H1 (cell line): ENCODE measurements at regions not wholly inside any gene's neighbourhood (a gene's known extent, or its start where the extent isn't known, plus 50 kb on each side); places are given as distances from the start of the nearest gene placed in this dataset.

ENCODE experiments used
- CTCF ChIA-PET: fragments of 300-600 bp; sonication (Branson Sonifier 250); formaldehyde crosslinking; loops from one replicate; lab custom pipeline; 2021; ENCODE audit not compliant: partially characterized antibody; lab: Charles Lee
- POLR2A ChIA-PET: fragments of 300-600 bp; sonication (Branson Sonifier 250); formaldehyde crosslinking; loops from one replicate; lab custom pipeline; 2021; ENCODE audit warnings: inconsistent platforms; ENCODE audit not compliant: partially characterized antibody; lab: Charles Lee
- DNase-seq, 2 experiments: peaks; one replicate each; pipeline versions ENCODE4 v3.0.0 to v3.0.0-alpha.2; 2010 to 2022; ENCODE audit warnings: low spot score in 2 of 2, low read depth in 1 of 2, mixed read lengths in 1 of 2
- FAIRE-seq: peaks from 2 replicates; lab custom pipeline; 2011; peaks lifted over from hg19 to GRCh38; lab: Jason Lieb, UNC
- H2AFZ ChIP-seq: 2 replicates; pipeline ENCODE4 v1.8.1; 2012; ENCODE audit warnings: low read length, inconsistent platforms
- H2AK5ac ChIP-seq: 2 replicates; pipeline ENCODE4 v1.6.1; 2013; ENCODE audit warnings: low read depth, low read length
- H2BK120ac ChIP-seq: replicated peaks from 2 replicates; pipeline ENCODE3; 2013; ENCODE audit warnings: low read depth, low read length, inconsistent platforms
- H2BK12ac ChIP-seq: 2 replicates; pipeline ENCODE4 v1.6.1; 2013; ENCODE audit warnings: low read depth, low read length
- H2BK15ac ChIP-seq: 2 replicates; pipeline ENCODE4 v1.6.1; 2013; ENCODE audit warnings: low read length
- H2BK20ac ChIP-seq: 2 replicates; pipeline ENCODE4 v1.6.1; 2013; ENCODE audit warnings: low read length
- H2BK5ac ChIP-seq: 2 replicates; pipeline ENCODE4 v1.6.1; 2013; ENCODE audit warnings: low read depth, low read length
- H3K14ac ChIP-seq: 2 replicates; pipeline ENCODE4 v1.6.1; 2013; ENCODE audit warnings: inconsistent platforms; ENCODE audit not compliant: insufficient read length
- H3K18ac ChIP-seq: 2 replicates; pipeline ENCODE4 v1.6.1; 2013; ENCODE audit warnings: low read length; ENCODE audit errors: extremely low read depth
- H3K23ac ChIP-seq: 2 replicates; pipeline ENCODE4 v1.6.1; 2013; ENCODE audit warnings: inconsistent platforms; ENCODE audit not compliant: insufficient read length
- H3K23me2 ChIP-seq: 2 replicates; pipeline ENCODE4 v1.6.1; 2013; ENCODE audit warnings: low read depth, low read length
- H3K27ac ChIP-seq: 2 replicates; pipeline ENCODE4 v1.6.1; 2011; ENCODE audit warnings: low read depth, low read length, inconsistent platforms
- H3K27me3 ChIP-seq, 4 experiments: replicated peaks in 1 of 4; 1 replicate in 1 of 4; 2 replicates in 3 of 4; pipeline versions ENCODE4 v1.6.1 to v1.8.1; 2011 to 2013; ENCODE audit warnings: low read length in 3 of 4, mild to moderate bottlenecking in 3 of 4, inconsistent platforms in 2 of 4, mixed read lengths in 2 of 4, moderate library complexity in 1 of 4; ENCODE audit not compliant: control insufficient read depth in 3 of 4, insufficient read depth in 3 of 4; ENCODE audit errors: extremely low read depth in 1 of 4
- H3K36me3 ChIP-seq, 4 experiments: 2 replicates each; pipeline versions ENCODE4 v1.6.1 to v1.8.1; 2011 to 2013; ENCODE audit warnings: mild to moderate bottlenecking in 4 of 4, low read length in 3 of 4, moderate library complexity in 2 of 4, control low read depth in 1 of 4, inconsistent platforms in 1 of 4; ENCODE audit not compliant: insufficient read depth in 4 of 4, control insufficient read depth in 2 of 4
- H3K4ac ChIP-seq: replicated peaks from 2 replicates; pipeline ENCODE3; 2013; ENCODE audit warnings: low read length, low read depth, mixed read lengths, inconsistent platforms; ENCODE audit not compliant: insufficient read length
- H3K4me1 ChIP-seq, 4 experiments: replicated peaks in 1 of 4; 1 replicate in 1 of 4; 2 replicates in 3 of 4; pipeline versions ENCODE4 v1.6.1 to v1.8.1; 2011 to 2013; ENCODE audit warnings: low read length in 3 of 4, inconsistent platforms in 2 of 4, mixed read lengths in 1 of 4; ENCODE audit not compliant: insufficient read depth in 4 of 4, control insufficient read depth in 3 of 4
- H3K4me2 ChIP-seq, 2 experiments: 2 replicates each; pipeline versions ENCODE4 v1.6.1 to v1.8.1; 2011 to 2013; ENCODE audit warnings: low read depth in 2 of 2, low read length in 2 of 2, control low read depth in 1 of 2, inconsistent platforms in 1 of 2, mild to moderate bottlenecking in 1 of 2; ENCODE audit not compliant: insufficient read depth in 1 of 2
- H3K4me3 ChIP-seq, 4 experiments: fragments of 200-600, 300-600 bp in 1 of 4; sonication (generic), shearing (Covaris generic), sonication (Bioruptor Twin) in 1 of 4; 2 replicates each; pipeline versions ENCODE4 v1.5.1 to v1.8.1; 2011 to 2016; ENCODE audit warnings: low read length in 4 of 4, low read depth in 3 of 4, control low read depth in 2 of 4, inconsistent platforms in 2 of 4, mild to moderate bottlenecking in 2 of 4, mixed read lengths in 1 of 4, moderate library complexity in 1 of 4; ENCODE audit not compliant: insufficient read depth in 2 of 4; ENCODE audit errors: extremely low read depth in 1 of 4
- H3K56ac ChIP-seq: replicated peaks from 2 replicates; pipeline ENCODE3; 2013; ENCODE audit warnings: low read depth, mild to moderate bottlenecking, mixed read lengths, low read length, inconsistent platforms; ENCODE audit not compliant: insufficient read length
- H3K79me1 ChIP-seq: 2 replicates; pipeline ENCODE4 v1.6.1; 2013; ENCODE audit warnings: low read depth, low read length, control low read depth
- H3K79me2 ChIP-seq, 2 experiments: 2 replicates each; pipeline versions ENCODE4 v1.6.1 to v1.8.1; 2012 to 2013; ENCODE audit warnings: low read length in 2 of 2, mild to moderate bottlenecking in 2 of 2, inconsistent platforms in 1 of 2; ENCODE audit not compliant: insufficient read depth in 2 of 2, control insufficient read depth in 1 of 2
- H3K9ac ChIP-seq, 4 experiments: replicated peaks in 1 of 4; 1 replicate in 1 of 4; 2 replicates in 3 of 4; pipeline versions ENCODE4 v1.6.1 to v1.8.1; 2011 to 2013; ENCODE audit warnings: low read depth in 3 of 4, low read length in 3 of 4, control low read depth in 2 of 4, mild to moderate bottlenecking in 2 of 4, moderate library complexity in 2 of 4, inconsistent platforms in 1 of 4; ENCODE audit errors: extremely low read depth in 1 of 4
- H3K9me3 ChIP-seq, 2 experiments: 2 replicates each; pipeline versions ENCODE4 v1.6.1 to v1.8.1; 2012 to 2013; ENCODE audit warnings: mild to moderate bottlenecking in 2 of 2, moderate library complexity in 2 of 2, control low read depth in 1 of 2, inconsistent platforms in 1 of 2, low read depth in 1 of 2, low read length in 1 of 2, mixed read lengths in 1 of 2; ENCODE audit not compliant: insufficient read depth in 2 of 2
- H4K20me1 ChIP-seq, 2 experiments: replicated peaks in 1 of 2; 2 replicates each; pipeline versions ENCODE3 to v1.8.1; 2011 to 2013; ENCODE audit warnings: inconsistent platforms in 2 of 2, low read length in 2 of 2, mild to moderate bottlenecking in 1 of 2; ENCODE audit not compliant: insufficient read depth in 2 of 2, control insufficient read depth in 1 of 2
- H4K5ac ChIP-seq: 2 replicates; pipeline ENCODE4 v1.6.1; 2013; ENCODE audit warnings: low read length, low read depth, mixed read lengths, inconsistent platforms; ENCODE audit not compliant: insufficient read length
- H4K8ac ChIP-seq: 2 replicates; pipeline ENCODE4 v1.8.0; 2013; ENCODE audit warnings: mild to moderate bottlenecking, moderate library complexity, low read length, inconsistent platforms; ENCODE audit not compliant: insufficient read depth; ENCODE audit errors: extremely low read depth
- H4K91ac ChIP-seq: replicated peaks from 2 replicates; pipeline ENCODE3; 2013; ENCODE audit warnings: low read length, mixed read lengths, inconsistent platforms; ENCODE audit not compliant: insufficient read length
- ASH2L ChIP-seq: fragments of 200-600, 300-600 bp; sonication (generic); IDR thresholded peaks from one replicate; pipeline ENCODE4 v1.7.1; 2017; ENCODE audit warnings: low read length
- BACH1 ChIP-seq: IDR thresholded peaks from 2 replicates; pipeline ENCODE4 v1.6.1; 2012; ENCODE audit warnings: low read length, improper control_type of control experiment
- CREB1 ChIP-seq: IDR thresholded peaks from 2 replicates; pipeline ENCODE4 v1.6.1; 2012; ENCODE audit warnings: inconsistent platforms
- EZH2 ChIP-seq: fragments of 200-600 bp; sonication (generic); IDR thresholded peaks from 2 replicates; pipeline ENCODE4 v1.7.1; 2012; ENCODE audit warnings: low read depth, mild to moderate bottlenecking, moderate library complexity, low read length, inconsistent platforms; ENCODE audit not compliant: severe bottlenecking
- JUN ChIP-seq: IDR thresholded peaks from 2 replicates; pipeline ENCODE4 v1.6.1; 2011; ENCODE audit warnings: low read depth, mild to moderate bottlenecking, improper control_type of control experiment, low read length
- JUND ChIP-seq: IDR thresholded peaks from 2 replicates; pipeline ENCODE4 v1.6.1; 2011; ENCODE audit warnings: mild to moderate bottlenecking, improper control_type of control experiment, low read length
- KDM5A ChIP-seq: fragments of 200-600 bp; IDR thresholded peaks from 2 replicates; pipeline ENCODE4 v1.7.1; 2012; ENCODE audit warnings: mild to moderate bottlenecking, low read length, inconsistent platforms, mixed read lengths
- NRF1 ChIP-seq: IDR thresholded peaks from 2 replicates; pipeline ENCODE4 v1.6.1; 2011; ENCODE audit warnings: mild to moderate bottlenecking, low read depth, low read length, improper control_type of control experiment
- SP1 ChIP-seq: IDR thresholded peaks from 2 replicates; pipeline ENCODE4 v1.6.1; 2011; ENCODE audit warnings: low read depth, low read length
- YY1 ChIP-seq: IDR thresholded peaks from 2 replicates; pipeline ENCODE4 v1.6.1; 2011; ENCODE audit warnings: low read depth, mild to moderate bottlenecking, low read length
- WGBS, 2 experiments: shearing (Covaris generic) in 1 of 2; methylation state at CpG; one replicate each; pipeline versions ENCODE4 v1.1.6 to v1.1.7; 2013 to 2015; ENCODE audit warnings: low lambda C conversion rate in 2 of 2, mixed read lengths in 2 of 2, inconsistent platforms in 1 of 2, low coverage in 1 of 2, missing lambda C conversion rate in 1 of 2; ENCODE audit not compliant: insufficient replicate concordance in 2 of 2, insufficient coverage in 1 of 2, insufficient read length in 1 of 2; ENCODE audit errors: extremely low coverage in 1 of 2, missing lambda C conversion rate in 1 of 2; 5-methylcytosine and 5-hydroxymethylcytosine counted together

- H2BK15ac ChIP-seq, result no peak overlapping the region
- no peak overlapping the region for H3K4me2 ChIP-seq
- H2BK12ac ChIP-seq, result no peak overlapping the region
- DNase-seq (no peak), FAIRE-seq (no peak)
- no peak overlapping the region for H4K91ac ChIP-seq
- no peak overlapping the region for H2BK20ac ChIP-seq
- H2AFZ ChIP-seq, result no peak overlapping the region
- no peak overlapping the region for H3K18ac ChIP-seq
- H3K27me3 ChIP-seq, result no peaks in the 10 kb centered on the region
- H3K27ac ChIP-seq, result no peak overlapping the region
- no peaks in the 10 kb centered on the region for H4K20me1 ChIP-seq
- H3K9me3 ChIP-seq, result peaks cover 11 to 12% of the 10 kb centered on the region in 2 experiments; a peak in 3 of 4 replicates
- H4K5ac ChIP-seq, result no peak overlapping the region
- H2BK5ac ChIP-seq, result no peak overlapping the region
- no peak overlapping the region for H2AK5ac ChIP-seq
- no peak overlapping the region for H3K23ac ChIP-seq
- H3K14ac ChIP-seq, result no peak overlapping the region
- POLR2A ChIA-PET, result no interaction called here
- CTCF ChIA-PET, result no interaction called here
- H3K9ac ChIP-seq, result no peak overlapping the region
- WGBS, 2 experiments, result 69% methylated on average over 2 of the region's 2 CpGs; no CpG with 5 or more reads in 1 of the 2 experiments
- no peak overlapping the region for H3K4me3 ChIP-seq
- no peaks in the 10 kb centered on the region for H3K79me2 ChIP-seq
- H3K79me1 ChIP-seq, result no peaks in the 10 kb centered on the region
- H4K8ac ChIP-seq, result no peak overlapping the region
- H2BK120ac ChIP-seq, result no peak overlapping the region
- no peak overlapping the region for H3K4ac ChIP-seq
- H3K23me2 ChIP-seq, result no peaks in the 10 kb centered on the region
- H3K56ac ChIP-seq, result no peak overlapping the region
- H3K36me3 ChIP-seq, result no peaks in the 10 kb centered on the region
- H3K4me1 ChIP-seq, result no peaks in the 10 kb centered on the region
- TF ChIP-seq JUN, result no peak
- TF ChIP-seq CREB1, result no peak
- TF ChIP-seq ASH2L, result no peak
- no peak for TF ChIP-seq NRF1
- TF ChIP-seq EZH2, result no peak
- no peak for TF ChIP-seq SP1
- TF ChIP-seq JUND, result no peak
- no peak for TF ChIP-seq YY1
- TF ChIP-seq KDM5A, result no peak
- TF ChIP-seq BACH1, result no peak
Measured at GRCh38 chr6:9257215-9257614, 821.9 kb upstream of the SLC35B3 start.
